SK-N-SH (cell line): ENCODE measurements at regions not wholly inside any gene's neighbourhood (a gene's known extent, or its start where the extent isn't known, plus 50 kb on each side); places are given as distances from the start of the nearest gene placed in this dataset.

Source experiments
- EP300 ChIP-seq, 2 experiments: IDR thresholded peaks; 2 replicates each; pipeline versions ENCODE4 v1.4.0 to v1.6.1; 2012; ENCODE audit warnings: borderline replicate concordance in 1 of 2, low read depth in 1 of 2, low read length in 1 of 2
- GATA2 ChIP-seq: sonication (generic); formaldehyde crosslinking; IDR thresholded peaks from 2 replicates; pipeline ENCODE4 v1.5.0; 2020; ENCODE audit warnings: mild to moderate bottlenecking, missing genetic modification reagents
- NFIC ChIP-seq: IDR thresholded peaks from 2 replicates; pipeline ENCODE4 v1.4.0; 2012; ENCODE audit warnings: borderline replicate concordance
- POLR2AphosphoS5 ChIP-seq: IDR thresholded peaks from 2 replicates; pipeline ENCODE4 v1.6.1; 2012; ENCODE audit warnings: low read depth, low read length
- RFX5 ChIP-seq: IDR thresholded peaks from 2 replicates; pipeline ENCODE4 v1.6.1; 2012; ENCODE audit warnings: mild to moderate bottlenecking, improper control_type of control experiment, low read length
- SIN3A ChIP-seq: IDR thresholded peaks from 2 replicates; pipeline ENCODE4 v1.6.1; 2012; ENCODE audit warnings: low read depth, mild to moderate bottlenecking, low read length, moderate library complexity, borderline replicate concordance
- TF ChIP-seq, protein P1 (sequence below): fragments of 150-350 bp; IDR thresholded peaks from 2 replicates; pipeline ENCODE4 v1.6.1; 2017; ENCODE audit warnings: antibody characterized with exemption, low read length, low read depth, borderline replicate concordance
- TF ChIP-seq, protein P2 (sequence below): fragments of 200-600 bp; sonication (generic); IDR thresholded peaks from 2 replicates; pipeline ENCODE4 v1.6.1; 2017; ENCODE audit warnings: antibody characterized with exemption, mild to moderate bottlenecking, moderate library complexity

DNA sequence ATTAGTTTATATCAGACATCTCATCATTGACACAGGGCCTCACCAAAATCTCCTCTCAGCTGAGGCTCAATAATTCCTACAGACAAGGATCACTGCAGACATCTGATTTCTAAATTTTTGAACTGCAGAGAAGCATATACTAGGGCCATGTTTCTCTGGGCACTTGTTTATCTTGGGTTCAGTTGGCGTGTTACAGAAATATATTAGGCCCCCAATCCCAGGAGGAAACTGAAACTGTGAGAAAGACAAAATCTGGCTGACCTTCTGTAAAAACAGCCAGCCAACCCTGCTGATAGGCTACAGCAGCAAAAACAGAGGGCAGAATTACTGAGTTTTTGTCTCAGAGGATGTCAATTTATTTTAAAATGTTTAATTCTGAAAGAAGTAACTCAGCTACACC is 634.6 kb downstream of the ETNK1 start:
- TF ChIP-seq POLR2AphosphoS5 (no peak), RFX5 (no peak), SIN3A (no peak), NFIC (no peak), EP300 (IDR thresholded peaks at IDR 0.05; ENCODE audit: borderline replicate concordance in 1 of 2, low read depth in 1 of 2, low read length in 1 of 2) (no peak), GATA2 (CRISPR knock-in tag) (no peak)
- TF ChIP-seq, protein P1, sequence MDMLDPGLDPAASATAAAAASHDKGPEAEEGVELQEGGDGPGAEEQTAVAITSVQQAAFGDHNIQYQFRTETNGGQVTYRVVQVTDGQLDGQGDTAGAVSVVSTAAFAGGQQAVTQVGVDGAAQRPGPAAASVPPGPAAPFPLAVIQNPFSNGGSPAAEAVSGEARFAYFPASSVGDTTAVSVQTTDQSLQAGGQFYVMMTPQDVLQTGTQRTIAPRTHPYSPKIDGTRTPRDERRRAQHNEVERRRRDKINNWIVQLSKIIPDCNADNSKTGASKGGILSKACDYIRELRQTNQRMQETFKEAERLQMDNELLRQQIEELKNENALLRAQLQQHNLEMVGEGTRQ: no peak
- TF ChIP-seq, protein P2, sequence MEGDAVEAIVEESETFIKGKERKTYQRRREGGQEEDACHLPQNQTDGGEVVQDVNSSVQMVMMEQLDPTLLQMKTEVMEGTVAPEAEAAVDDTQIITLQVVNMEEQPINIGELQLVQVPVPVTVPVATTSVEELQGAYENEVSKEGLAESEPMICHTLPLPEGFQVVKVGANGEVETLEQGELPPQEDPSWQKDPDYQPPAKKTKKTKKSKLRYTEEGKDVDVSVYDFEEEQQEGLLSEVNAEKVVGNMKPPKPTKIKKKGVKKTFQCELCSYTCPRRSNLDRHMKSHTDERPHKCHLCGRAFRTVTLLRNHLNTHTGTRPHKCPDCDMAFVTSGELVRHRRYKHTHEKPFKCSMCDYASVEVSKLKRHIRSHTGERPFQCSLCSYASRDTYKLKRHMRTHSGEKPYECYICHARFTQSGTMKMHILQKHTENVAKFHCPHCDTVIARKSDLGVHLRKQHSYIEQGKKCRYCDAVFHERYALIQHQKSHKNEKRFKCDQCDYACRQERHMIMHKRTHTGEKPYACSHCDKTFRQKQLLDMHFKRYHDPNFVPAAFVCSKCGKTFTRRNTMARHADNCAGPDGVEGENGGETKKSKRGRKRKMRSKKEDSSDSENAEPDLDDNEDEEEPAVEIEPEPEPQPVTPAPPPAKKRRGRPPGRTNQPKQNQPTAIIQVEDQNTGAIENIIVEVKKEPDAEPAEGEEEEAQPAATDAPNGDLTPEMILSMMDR: no peak
